ENCODE measurements at regions not wholly inside any gene's neighbourhood (a gene's known extent, or its start where the extent isn't known, plus 50 kb on each side); places are given as distances from the start of the nearest gene placed in this dataset.

- Histone ChIP-seq H3K27me3 (ENCODE audit: low read depth) (no peaks in the 10 kb centered on the region), H3K36me3 (replicated peaks) (no peaks in the 10 kb centered on the region), H3K4me1 (no peaks in the 10 kb centered on the region), H3K4me3 (no peak overlapping the region), H3K9me3 (no peaks in the 10 kb centered on the region)
- DNase-seq (ENCODE audit: low spot score in 2 of 2), result no peak
- in situ Hi-C loops (cut with MboI; ENCODE audit: low sequenced_read_pairs), result no loop called here
These were observed 82.9 kb downstream of the YIPF5 start for GRCh38 chr5:144087576-144087975.

GRCh38 chr5:144088206-144089064, 82.0 kb downstream of the YIPF5 start:
- DNase-seq (ENCODE audit: low spot score in 2 of 2), result no peak
- Histone ChIP-seq H3K27me3 (ENCODE audit: low read depth) (no peaks in the 10 kb centered on the region), H3K4me1 (no peaks in the 10 kb centered on the region), H3K4me3 (no peak overlapping the region), H3K9me3 (no peaks in the 10 kb centered on the region), H3K36me3 (replicated peaks) (no peaks in the 10 kb centered on the region)
- in situ Hi-C loops (cut with MboI; ENCODE audit: low sequenced_read_pairs), result no loop called here

DNA sequence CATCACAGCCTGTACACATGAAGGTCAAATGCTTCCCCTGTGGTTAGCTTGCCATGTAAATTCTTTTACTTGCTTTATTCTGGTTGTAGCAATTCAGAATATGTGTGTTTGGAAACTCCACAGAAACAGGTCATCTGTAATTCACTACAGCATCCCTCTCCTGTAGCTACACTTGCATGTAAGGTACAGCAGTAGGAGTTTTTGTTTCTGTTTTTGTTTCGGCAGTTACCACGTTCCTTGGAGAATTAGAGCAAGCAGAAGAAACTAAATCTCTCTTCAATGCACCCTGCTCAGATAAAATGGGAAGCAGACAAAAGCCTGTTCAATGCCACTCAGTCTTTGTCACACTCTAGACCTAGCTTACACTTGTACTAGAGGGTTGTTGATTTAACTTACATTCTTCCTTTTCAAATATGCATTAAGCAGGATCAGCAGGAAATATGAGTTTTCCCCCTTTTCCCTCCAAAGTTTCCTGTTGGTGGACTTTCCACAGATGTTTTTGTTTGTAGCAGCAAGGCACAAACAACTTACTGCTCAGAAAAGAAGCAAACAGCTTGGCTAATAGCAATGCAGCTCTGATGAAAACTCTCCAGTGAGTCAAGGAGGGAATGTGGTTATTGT, 80.9 kb downstream of the YIPF5 start:
- no peaks in the 10 kb centered on the region for H3K27me3 ChIP-seq (ENCODE audit: low read depth)
- no peaks in the 10 kb centered on the region for H3K9me3 ChIP-seq
- DNase-seq (ENCODE audit: low spot score in 2 of 2), result no peak
- no peak overlapping the region for H3K4me3 ChIP-seq
- no peaks in the 10 kb centered on the region for H3K4me1 ChIP-seq
- no peaks in the 10 kb centered on the region for H3K36me3 ChIP-seq (replicated peaks)
- in situ Hi-C loops (cut with MboI; ENCODE audit: low sequenced_read_pairs), result no loop called here

GRCh38 chr5:144092508-144092907, 78.0 kb downstream of the YIPF5 start:
- no peaks in the 10 kb centered on the region for H3K9me3 ChIP-seq
- in situ Hi-C loops (cut with MboI; ENCODE audit: low sequenced_read_pairs), result no loop called here
- no peak overlapping the region for H3K4me3 ChIP-seq
- no peak for DNase-seq (ENCODE audit: low spot score in 2 of 2)
- no peaks in the 10 kb centered on the region for H3K4me1 ChIP-seq
- H3K27me3 ChIP-seq (ENCODE audit: low read depth), result no peaks in the 10 kb centered on the region
- no peaks in the 10 kb centered on the region for H3K36me3 ChIP-seq (replicated peaks)

DNA sequence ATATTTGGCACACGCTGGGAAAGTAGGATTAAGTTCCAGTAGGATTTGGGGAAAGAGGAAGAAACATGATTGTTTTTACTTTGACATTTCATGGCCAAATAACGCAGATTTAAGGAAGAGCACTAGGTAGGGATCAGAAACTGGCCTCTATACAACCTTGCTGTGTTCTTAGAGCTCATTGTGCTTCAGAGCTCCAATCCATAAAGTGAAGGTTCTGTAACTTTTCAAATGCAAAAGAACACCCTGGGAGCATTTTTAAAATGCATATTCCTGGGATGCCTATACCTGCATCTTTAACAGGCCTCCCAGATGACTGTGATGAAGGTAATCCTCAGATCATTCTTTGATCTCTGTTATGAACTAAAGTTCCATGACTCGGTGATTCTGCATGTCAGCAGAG, 77.1 kb downstream of the YIPF5 start:
- Histone ChIP-seq H3K27me3 (ENCODE audit: low read depth) (no peaks in the 10 kb centered on the region), H3K4me1 (no peaks in the 10 kb centered on the region), H3K4me3 (no peak overlapping the region), H3K36me3 (replicated peaks) (no peaks in the 10 kb centered on the region), H3K9me3 (no peaks in the 10 kb centered on the region)
- in situ Hi-C loops (cut with MboI; ENCODE audit: low sequenced_read_pairs), result no loop called here
- no peak for DNase-seq (ENCODE audit: low spot score in 2 of 2)

- H3K4me3 ChIP-seq, result no peak overlapping the region
- no peak for DNase-seq (ENCODE audit: low spot score in 2 of 2)
- no peaks in the 10 kb centered on the region for H3K4me1 ChIP-seq
- H3K36me3 ChIP-seq (replicated peaks), result no peaks in the 10 kb centered on the region
- H3K27me3 ChIP-seq (ENCODE audit: low read depth), result no peaks in the 10 kb centered on the region
- H3K9me3 ChIP-seq, result no peaks in the 10 kb centered on the region
- in situ Hi-C loops (cut with MboI; ENCODE audit: low sequenced_read_pairs), result no loop called here
These were observed 76.6 kb downstream of the YIPF5 start for GRCh38 chr5:144093868-144094267.

DNA sequence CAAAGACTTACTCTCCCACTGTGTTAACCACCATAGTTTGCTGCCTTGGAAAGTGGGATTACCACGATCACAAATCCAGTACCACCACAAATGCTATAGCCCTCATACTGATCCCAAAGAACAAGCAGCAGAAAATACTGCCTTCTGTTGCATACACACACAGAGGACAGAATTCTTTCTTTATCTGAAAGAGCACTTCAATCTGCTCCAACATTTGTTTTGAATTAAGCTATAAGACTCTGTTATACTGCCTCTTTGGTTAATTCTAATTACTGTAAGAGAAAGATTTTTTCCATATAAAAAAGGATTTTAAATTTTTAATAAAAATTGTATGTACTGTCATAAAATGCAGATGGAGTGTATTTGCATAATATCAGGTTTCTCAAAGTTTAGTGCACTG, 69.8 kb downstream of the YIPF5 start:
- no peak for DNase-seq (ENCODE audit: low spot score in 2 of 2)
- no peak overlapping the region for H3K4me3 ChIP-seq
- H3K36me3 ChIP-seq (replicated peaks), result no peaks in the 10 kb centered on the region
- no peaks in the 10 kb centered on the region for H3K9me3 ChIP-seq
- in situ Hi-C loops (cut with MboI; ENCODE audit: low sequenced_read_pairs), result no loop called here
- H3K27me3 ChIP-seq (ENCODE audit: low read depth), result no peaks in the 10 kb centered on the region
- no peaks in the 10 kb centered on the region for H3K4me1 ChIP-seq

- Histone ChIP-seq H3K9me3 (no peaks in the 10 kb centered on the region), H3K27me3 (ENCODE audit: low read depth) (no peaks in the 10 kb centered on the region), H3K4me3 (no peak overlapping the region), H3K36me3 (replicated peaks) (no peaks in the 10 kb centered on the region), H3K4me1 (no peaks in the 10 kb centered on the region)
- DNase-seq (ENCODE audit: low spot score in 2 of 2), result no peak
- in situ Hi-C loops (cut with MboI; ENCODE audit: low sequenced_read_pairs), result no loop called here
These were observed 68.8 kb downstream of the YIPF5 start for GRCh38 chr5:144101616-144102015.

DNA sequence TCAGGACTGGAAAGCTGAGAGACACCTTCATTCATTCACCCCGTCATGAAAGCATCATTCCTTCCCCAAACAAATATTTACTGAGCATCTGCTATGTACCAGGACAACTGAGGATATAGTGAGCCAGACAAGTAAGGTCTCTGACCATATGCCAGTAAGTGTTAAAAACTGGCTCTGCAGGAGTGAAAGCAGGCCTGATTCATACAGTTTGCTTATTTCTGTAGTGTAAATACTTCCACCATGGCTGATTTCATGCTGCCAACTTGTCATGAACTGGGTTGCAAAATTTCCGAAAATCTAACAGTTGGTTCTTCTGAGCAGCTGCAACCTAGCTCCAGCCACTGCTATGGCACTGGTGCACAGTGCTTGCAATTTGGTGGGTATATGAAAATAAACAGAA, 68.1 kb downstream of the YIPF5 start:
- H3K9me3 ChIP-seq, result no peaks in the 10 kb centered on the region
- in situ Hi-C loops (cut with MboI; ENCODE audit: low sequenced_read_pairs), result no loop called here
- no peak for DNase-seq (ENCODE audit: low spot score in 2 of 2)

DNA sequence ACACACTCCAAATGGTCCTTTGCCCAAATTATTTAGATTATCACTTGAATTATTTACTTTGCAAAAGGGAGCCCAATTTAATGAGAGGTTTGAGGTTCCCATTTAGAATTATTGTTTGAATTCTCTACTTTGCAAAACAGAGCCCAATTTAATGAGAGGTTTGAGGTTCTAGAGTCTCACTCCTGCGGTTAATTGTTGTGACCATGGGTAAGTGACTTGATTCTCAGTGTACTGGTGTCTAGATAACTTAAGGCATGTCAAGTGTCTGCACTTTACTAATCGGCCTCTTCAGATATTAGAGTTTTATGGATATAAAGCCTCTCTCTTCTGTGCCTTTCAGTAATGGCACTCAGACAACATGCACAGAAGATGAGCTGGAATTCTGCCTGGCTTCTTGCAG, 67.5 kb downstream of the YIPF5 start:
- no peaks in the 10 kb centered on the region for H3K9me3 ChIP-seq
- no peak for DNase-seq (ENCODE audit: low spot score in 2 of 2)
- no peaks in the 10 kb centered on the region for H3K36me3 ChIP-seq (replicated peaks)
- no peak overlapping the region for H3K4me3 ChIP-seq
- no peaks in the 10 kb centered on the region for H3K4me1 ChIP-seq
- no peaks in the 10 kb centered on the region for H3K27me3 ChIP-seq (ENCODE audit: low read depth)
- in situ Hi-C loops (cut with MboI; ENCODE audit: low sequenced_read_pairs), result no loop called here

More for the DNA sequence above, 68.1 kb downstream of the YIPF5 start:
- no peaks in the 10 kb centered on the region for H3K4me1 ChIP-seq
- H3K27me3 ChIP-seq (ENCODE audit: low read depth), result no peaks in the 10 kb centered on the region
- H3K36me3 ChIP-seq (replicated peaks), result no peaks in the 10 kb centered on the region
- H3K4me3 ChIP-seq, result no peak overlapping the region

DNA sequence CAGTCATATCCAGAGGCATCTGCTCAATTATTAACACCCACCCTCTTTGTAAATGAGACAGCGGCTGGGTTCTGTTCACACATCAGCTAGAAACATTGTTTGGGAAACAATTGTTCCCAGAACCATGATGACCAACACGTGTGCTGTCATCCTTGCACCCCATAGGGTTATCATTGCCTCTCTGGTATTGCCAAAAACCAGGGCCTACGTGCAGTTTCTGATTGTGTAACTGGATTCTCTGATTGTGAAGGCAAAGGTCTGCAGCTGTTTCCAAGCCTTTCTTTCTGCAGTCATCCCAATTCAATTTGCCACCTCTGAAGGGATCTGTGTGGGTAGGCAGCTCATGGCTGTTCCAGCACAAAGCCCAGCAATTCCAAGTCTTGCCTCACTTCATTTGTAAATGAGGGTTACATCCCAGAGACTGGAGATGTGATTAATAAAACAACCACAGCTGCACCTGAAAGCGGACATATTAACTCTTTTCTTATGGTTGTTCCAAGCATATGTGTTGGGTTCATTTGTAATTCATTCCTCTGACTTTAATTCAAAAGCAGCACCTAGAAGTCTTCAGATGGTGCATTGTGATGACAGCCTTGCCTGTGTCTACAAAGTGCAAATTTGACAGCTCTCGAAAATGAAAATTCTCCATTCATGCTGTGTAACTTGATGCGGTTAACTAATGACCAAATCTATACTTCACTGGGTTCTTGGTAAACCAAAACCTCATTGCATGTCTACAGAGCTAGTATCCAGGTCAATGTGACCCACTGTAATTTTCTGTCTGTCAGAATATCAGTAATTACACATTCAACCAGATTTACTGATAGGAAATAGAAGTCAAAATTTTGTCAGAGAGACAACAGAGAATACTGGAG, 66.6 kb downstream of the YIPF5 start:
- Histone ChIP-seq H3K27me3 (ENCODE audit: low read depth) (no peaks in the 10 kb centered on the region), H3K4me3 (no peak overlapping the region), H3K4me1 (no peaks in the 10 kb centered on the region), H3K36me3 (replicated peaks) (no peaks in the 10 kb centered on the region), H3K9me3 (no peaks in the 10 kb centered on the region)
- in situ Hi-C loops (cut with MboI; ENCODE audit: low sequenced_read_pairs), result no loop called here
- no peak for DNase-seq (ENCODE audit: low spot score in 2 of 2)

GRCh38 chr5:144105371-144105770, 65.1 kb downstream of the YIPF5 start:
- no peak for DNase-seq (ENCODE audit: low spot score in 2 of 2)
- H3K9me3 ChIP-seq, result no peaks in the 10 kb centered on the region
- in situ Hi-C loops (cut with MboI; ENCODE audit: low sequenced_read_pairs), result no loop called here
- H3K27me3 ChIP-seq (ENCODE audit: low read depth), result no peaks in the 10 kb centered on the region
- no peak overlapping the region for H3K4me3 ChIP-seq
- no peaks in the 10 kb centered on the region for H3K4me1 ChIP-seq
- H3K36me3 ChIP-seq (replicated peaks), result no peaks in the 10 kb centered on the region

GRCh38 chr5:144108131-144108530, 62.3 kb downstream of the YIPF5 start:
- H3K36me3 ChIP-seq (replicated peaks), result no peaks in the 10 kb centered on the region
- H3K4me3 ChIP-seq, result no peak overlapping the region
- no peak for DNase-seq (ENCODE audit: low spot score in 2 of 2)
- in situ Hi-C loops (cut with MboI; ENCODE audit: low sequenced_read_pairs), result no loop called here
- no peaks in the 10 kb centered on the region for H3K4me1 ChIP-seq
- no peaks in the 10 kb centered on the region for H3K27me3 ChIP-seq (ENCODE audit: low read depth)
- H3K9me3 ChIP-seq, result no peaks in the 10 kb centered on the region
